GM21737 (cell line): ENCODE measurements at regions not wholly inside any gene's neighbourhood (a gene's known extent, or its start where the extent isn't known, plus 50 kb on each side); places are given as distances from the start of the nearest gene placed in this dataset.
"Not testable (repeated sequence)": the region's sequence is repeated elsewhere in the genome, so short reads cannot be mapped to it uniquely, and the experiment has no call there.

Experiments used
- ATAC-seq: cut with Tn5 transposase; IDR thresholded peaks from one replicate; pipeline ENCODE4 v1.9.1; 2021; ENCODE audit warnings: mild to moderate bottlenecking, moderate library complexity; ENCODE audit not compliant: unreplicated experiment

- no peak for ATAC-seq
Measured at GRCh38 chr14:49250109-49250508, 336.1 kb downstream of the RPS29 start.

GRCh38 chr14:49249022-49249421 is 337.2 kb downstream of the RPS29 start:
- no peak for ATAC-seq

- not testable (repeated sequence) for ATAC-seq
Measured at GRCh38 chr14:49243777-49244176, 342.4 kb downstream of the RPS29 start.

- ATAC-seq: no peak
Measured at GRCh38 chr14:49240383-49240782, 345.8 kb downstream of the RPS29 start.

GRCh38 chr14:49228552-49228951 is 357.6 kb downstream of the RPS29 start:
- ATAC-seq: no peak

GRCh38 chr14:49221316-49221715 is 364.9 kb downstream of the RPS29 start:
- no peak for ATAC-seq

- no peak for ATAC-seq
Measured at GRCh38 chr14:49220492-49220891, 365.7 kb downstream of the RPS29 start.

- no peak for ATAC-seq
Measured at GRCh38 chr14:49218436-49219092, 367.6 kb downstream of the RPS29 start.

- ATAC-seq: no peak
Measured at GRCh38 chr14:49212721-49213120, 373.5 kb downstream of the RPS29 start.

- no peak for ATAC-seq
Measured at GRCh38 chr14:49209416-49209815, 376.8 kb downstream of the RPS29 start.

- no peak for ATAC-seq
Measured at GRCh38 chr14:49206828-49207227, 379.4 kb downstream of the RPS29 start.

GRCh38 chr14:49203676-49204075 is 382.5 kb downstream of the RPS29 start:
- ATAC-seq: no peak

- no peak for ATAC-seq
Measured at GRCh38 chr14:49199159-49199558, 387.0 kb downstream of the RPS29 start.

GRCh38 chr14:49196327-49196726 is 389.9 kb downstream of the RPS29 start:
- no peak for ATAC-seq

GRCh38 chr14:49194067-49194466 is 392.1 kb downstream of the RPS29 start:
- no peak for ATAC-seq

- peak; percentile 90 for ATAC-seq
Measured at GRCh38 chr14:49193332-49194065, 392.7 kb downstream of the RPS29 start.

GRCh38 chr14:49191380-49191779 is 394.8 kb downstream of the RPS29 start:
- ATAC-seq: no peak

GRCh38 chr14:49189375-49189774 is 396.8 kb downstream of the RPS29 start:
- no peak for ATAC-seq

GRCh38 chr14:49187799-49188198 is 398.4 kb downstream of the RPS29 start:
- ATAC-seq: no peak

- ATAC-seq: peak; percentile 90
Measured at GRCh38 chr14:49173765-49174373, 412.3 kb downstream of the RPS29 start.

- ATAC-seq: no peak
Measured at GRCh38 chr14:49164074-49164473, 422.1 kb downstream of the RPS29 start.

- no peak for ATAC-seq
Measured at GRCh38 chr14:49160983-49161382, 425.2 kb downstream of the RPS29 start.
